ENCODE measurements at regions not wholly inside any gene's neighbourhood (a gene's known extent, or its start where the extent isn't known, plus 50 kb on each side); places are given as distances from the start of the nearest gene placed in this dataset.
"Not testable (repeated sequence)": the region's sequence is repeated elsewhere in the genome, so short reads cannot be mapped to it uniquely, and the experiment has no call there.

GRCh38 chr3:150285601-150286000, 122.5 kb upstream of the TSC22D2 start:
- DNase-seq: no peak
- Mint-ChIP-seq H3K4me3 (no peak overlapping the region), H3K36me3 (ENCODE audit: low read depth) (no peaks in the 10 kb centered on the region), H3K4me1 (no peaks in the 10 kb centered on the region), H3K9me3 (no peaks in the 10 kb centered on the region), H3K27ac (no peak overlapping the region), H3K27me3 (peaks cover 46% of the 10 kb centered on the region)
- POLR2A ChIA-PET: interaction anchor here (0.9 kb wide), 1 partner anchor 261 kb away, joined by 4 read pairs; the partner anchor contains the start of genes EIF2A and SERP1
- CTCF ChIA-PET: interaction anchor here (1.0 to 8.2 kb wide), 2 partner anchors 10 to 210 kb away, joined by 4 to 49 read pairs; no protein-coding TSS in a partner anchor

DNA sequence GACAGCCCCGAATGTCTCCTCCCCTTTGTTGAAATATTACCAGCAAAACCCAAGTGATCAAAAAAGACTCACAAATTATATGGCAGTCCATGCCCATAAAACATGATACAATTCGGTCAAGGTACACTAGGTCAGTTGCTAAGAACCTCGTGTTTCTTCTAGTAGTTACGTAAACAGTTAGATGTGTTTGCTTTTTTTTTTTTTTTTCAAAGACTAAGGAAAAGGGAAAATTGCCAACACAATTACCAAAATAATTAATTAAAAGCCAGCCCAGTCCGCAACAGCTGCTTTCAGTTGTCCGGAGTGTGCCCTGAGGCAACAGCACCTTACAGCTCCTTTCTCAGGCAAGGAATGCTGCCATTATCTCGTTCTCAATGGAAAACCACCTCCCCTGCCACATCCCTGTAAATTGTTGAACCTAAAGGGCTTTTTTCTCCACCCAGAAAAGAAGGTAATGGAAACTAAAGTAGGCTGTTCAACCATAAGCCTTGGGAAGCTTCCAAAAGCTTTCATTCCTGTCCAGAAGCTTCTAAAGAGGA, 129.2 kb upstream of the TSC22D2 start:
- no peak overlapping the region for H3K27ac Mint-ChIP-seq
- H3K27me3 Mint-ChIP-seq: peaks cover 33% of the 10 kb centered on the region
- no peaks in the 10 kb centered on the region for H3K4me1 Mint-ChIP-seq
- H3K4me3 Mint-ChIP-seq: no peak overlapping the region
- ChIA-PET CTCF (no interaction called here), POLR2A (no interaction called here)
- H3K9me3 Mint-ChIP-seq: no peaks in the 10 kb centered on the region
- H3K36me3 Mint-ChIP-seq (ENCODE audit: low read depth): no peaks in the 10 kb centered on the region
- DNase-seq: no peak

GRCh38 chr3:150278195-150278594, 129.9 kb upstream of the TSC22D2 start:
- Mint-ChIP-seq H3K27ac (no peak overlapping the region), H3K4me1 (no peaks in the 10 kb centered on the region), H3K27me3 (peaks cover 30% of the 10 kb centered on the region), H3K36me3 (ENCODE audit: low read depth) (no peaks in the 10 kb centered on the region), H3K4me3 (no peak overlapping the region), H3K9me3 (no peaks in the 10 kb centered on the region)
- CTCF ChIA-PET: no interaction called here
- POLR2A ChIA-PET: no interaction called here
- DNase-seq: no peak

DNA sequence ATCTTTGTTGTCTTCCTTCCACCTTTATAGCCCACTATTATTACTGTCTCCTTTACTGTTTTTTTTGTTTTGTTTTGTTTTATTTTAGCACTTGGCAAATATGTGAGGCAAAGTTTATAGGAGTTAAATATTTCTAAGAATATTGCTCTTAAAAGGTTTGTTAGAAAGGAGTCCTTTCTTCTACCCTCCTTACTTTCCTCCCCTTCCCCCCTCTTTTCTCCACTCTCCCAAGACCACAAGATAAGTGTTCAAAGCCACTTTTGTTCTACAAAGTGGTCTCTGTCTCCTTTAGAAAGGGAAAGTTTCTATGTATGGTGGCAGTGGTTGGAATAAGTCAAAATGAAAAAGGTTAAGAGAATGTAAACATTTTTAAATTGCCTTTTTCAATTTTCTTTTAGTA, 130.7 kb upstream of the TSC22D2 start:
- no peaks in the 10 kb centered on the region for H3K9me3 Mint-ChIP-seq
- no peaks in the 10 kb centered on the region for H3K36me3 Mint-ChIP-seq (ENCODE audit: low read depth)
- ChIA-PET POLR2A (no interaction called here), CTCF (no interaction called here)
- no peak overlapping the region for H3K4me3 Mint-ChIP-seq
- H3K27me3 Mint-ChIP-seq: peaks cover 26% of the 10 kb centered on the region
- no peak overlapping the region for H3K27ac Mint-ChIP-seq
- no peaks in the 10 kb centered on the region for H3K4me1 Mint-ChIP-seq
- no peak for DNase-seq

DNA sequence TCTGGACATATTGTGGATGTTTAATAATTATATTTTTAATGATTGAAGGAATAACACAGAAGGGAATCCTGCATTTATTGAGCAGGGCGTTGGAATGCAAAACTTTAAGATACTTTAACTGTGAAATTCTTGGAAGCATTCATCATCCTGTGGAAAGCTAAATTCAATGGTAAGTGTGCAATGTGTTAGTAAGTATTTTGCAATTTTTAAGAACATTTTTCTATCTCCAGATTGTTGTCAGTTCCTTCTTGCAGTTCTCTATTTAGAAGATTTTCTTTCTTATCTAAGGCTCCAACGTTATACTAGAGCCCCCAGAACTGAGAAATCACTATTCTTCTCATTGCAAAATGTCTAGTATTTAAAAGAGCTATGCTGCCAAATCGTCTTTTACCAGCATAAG, 132.2 kb upstream of the TSC22D2 start:
- H3K9me3 Mint-ChIP-seq: no peaks in the 10 kb centered on the region
- H3K36me3 Mint-ChIP-seq (ENCODE audit: low read depth): no peaks in the 10 kb centered on the region
- POLR2A ChIA-PET: no interaction called here
- H3K4me1 Mint-ChIP-seq: no peaks in the 10 kb centered on the region
- CTCF ChIA-PET: interaction anchor here (1.6 kb wide), 1 partner anchor 10 kb away, joined by 4 read pairs; no protein-coding TSS in a partner anchor
- no peak overlapping the region for H3K4me3 Mint-ChIP-seq
- no peak overlapping the region for H3K27ac Mint-ChIP-seq
- H3K27me3 Mint-ChIP-seq: peaks cover 16% of the 10 kb centered on the region
- no peak for DNase-seq

DNA sequence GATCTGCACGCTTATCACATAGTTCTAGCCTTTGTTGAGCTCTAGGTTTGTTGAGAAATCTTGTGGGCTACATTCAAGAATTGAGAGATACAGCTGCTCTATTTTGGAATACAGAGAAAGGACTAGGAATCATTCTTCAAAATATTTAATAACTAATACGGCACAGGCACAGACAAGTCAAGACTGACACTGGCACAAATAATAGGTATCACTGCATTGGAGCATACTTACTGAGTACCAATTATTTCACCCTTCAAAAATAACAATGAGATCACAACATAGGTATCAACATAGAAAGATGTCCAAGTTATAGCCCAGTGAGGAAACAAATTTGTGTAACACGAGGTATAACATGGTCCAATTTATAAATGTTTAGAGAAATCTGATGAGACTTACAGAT, 133.7 kb upstream of the TSC22D2 start:
- Mint-ChIP-seq H3K27ac (no peak overlapping the region), H3K4me1 (no peaks in the 10 kb centered on the region), H3K27me3 (peaks cover 16% of the 10 kb centered on the region), H3K4me3 (no peak overlapping the region), H3K9me3 (no peaks in the 10 kb centered on the region), H3K36me3 (ENCODE audit: low read depth) (no peaks in the 10 kb centered on the region)
- ChIA-PET POLR2A (no interaction called here), CTCF (interaction anchor here (0.9 kb wide), 1 partner anchor 23 kb away, joined by 3 read pairs; no protein-coding TSS in a partner anchor)
- no peak for DNase-seq

DNA sequence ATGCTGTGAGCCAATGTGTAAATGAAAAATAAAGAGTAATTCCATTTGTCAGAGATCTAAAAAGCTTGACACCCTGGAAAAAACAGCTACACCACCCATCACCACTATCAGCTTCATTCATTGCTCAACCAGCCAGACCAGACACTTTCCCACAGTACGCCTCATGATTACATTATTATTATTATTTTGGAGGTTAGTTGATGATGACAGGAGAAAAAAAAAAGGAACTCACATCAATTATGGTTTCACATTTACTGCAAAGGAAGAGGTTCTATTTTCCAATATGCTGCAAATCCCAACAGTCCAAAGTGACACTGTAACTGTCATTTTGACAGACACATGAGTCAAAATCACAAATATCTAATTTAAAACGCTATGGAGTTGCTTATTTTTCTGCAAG, 134.7 kb upstream of the TSC22D2 start:
- Mint-ChIP-seq H3K4me3 (no peak overlapping the region), H3K9me3 (no peaks in the 10 kb centered on the region), H3K36me3 (ENCODE audit: low read depth) (no peaks in the 10 kb centered on the region), H3K4me1 (no peaks in the 10 kb centered on the region), H3K27ac (no peak overlapping the region), H3K27me3 (peaks cover 14% of the 10 kb centered on the region)
- POLR2A ChIA-PET: no interaction called here
- no peak for DNase-seq
- CTCF ChIA-PET: no interaction called here

- Mint-ChIP-seq H3K9me3 (no peaks in the 10 kb centered on the region), H3K27me3 (peaks cover 12% of the 10 kb centered on the region)
Observed at GRCh38 chr3:150271591-150271960, 136.5 kb upstream of the TSC22D2 start.

DNA sequence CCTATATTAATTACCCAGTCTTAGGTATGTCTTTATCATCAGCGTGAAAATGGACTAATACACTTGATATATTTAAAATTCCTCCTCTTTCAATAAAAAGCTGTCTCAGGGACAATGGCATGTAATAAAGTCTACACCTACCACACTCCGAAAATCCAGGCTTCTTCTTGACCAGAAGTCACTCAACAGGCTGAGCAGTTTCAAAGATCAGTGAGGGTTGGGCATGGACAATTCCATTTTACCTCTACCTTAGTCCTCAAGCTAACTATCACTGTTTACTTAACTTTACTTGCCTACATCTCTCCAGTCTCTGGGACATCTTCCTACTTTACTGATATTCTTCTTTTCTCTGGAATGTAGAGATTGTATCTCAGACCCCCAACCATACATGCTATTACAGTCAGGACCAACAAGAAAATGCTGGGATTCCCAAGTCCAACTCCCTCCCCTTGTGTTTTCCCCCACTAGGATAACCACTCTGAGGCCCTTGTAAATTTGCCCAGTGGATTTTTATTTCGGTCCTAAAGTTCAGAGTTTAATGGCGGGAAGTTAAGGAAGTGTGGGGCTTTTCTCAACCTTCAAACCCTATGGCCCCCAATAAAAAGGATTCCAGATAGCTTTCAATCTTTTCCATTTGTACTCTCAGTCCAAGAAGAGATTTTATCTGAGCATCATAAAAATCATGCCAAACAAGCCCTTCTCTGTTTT, 137.1 kb upstream of the TSC22D2 start:
- DNase-seq: no peak
- H3K9me3 Mint-ChIP-seq: no peaks in the 10 kb centered on the region
- no peak overlapping the region for H3K4me3 Mint-ChIP-seq
- CTCF ChIA-PET: no interaction called here
- H3K27me3 Mint-ChIP-seq: peaks cover 12% of the 10 kb centered on the region
- H3K4me1 Mint-ChIP-seq: no peaks in the 10 kb centered on the region
- H3K27ac Mint-ChIP-seq: no peak overlapping the region
- POLR2A ChIA-PET: no interaction called here
- H3K36me3 Mint-ChIP-seq (ENCODE audit: low read depth): no peaks in the 10 kb centered on the region

More at GRCh38 chr3:150271591-150271960, 136.5 kb upstream of the TSC22D2 start:
- Mint-ChIP-seq H3K4me3 (no peak overlapping the region), H3K36me3 (ENCODE audit: low read depth) (no peaks in the 10 kb centered on the region), H3K27ac (no peak overlapping the region), H3K4me1 (no peaks in the 10 kb centered on the region)
- DNase-seq: no peak
- ChIA-PET POLR2A (no interaction called here), CTCF (no interaction called here)

DNA sequence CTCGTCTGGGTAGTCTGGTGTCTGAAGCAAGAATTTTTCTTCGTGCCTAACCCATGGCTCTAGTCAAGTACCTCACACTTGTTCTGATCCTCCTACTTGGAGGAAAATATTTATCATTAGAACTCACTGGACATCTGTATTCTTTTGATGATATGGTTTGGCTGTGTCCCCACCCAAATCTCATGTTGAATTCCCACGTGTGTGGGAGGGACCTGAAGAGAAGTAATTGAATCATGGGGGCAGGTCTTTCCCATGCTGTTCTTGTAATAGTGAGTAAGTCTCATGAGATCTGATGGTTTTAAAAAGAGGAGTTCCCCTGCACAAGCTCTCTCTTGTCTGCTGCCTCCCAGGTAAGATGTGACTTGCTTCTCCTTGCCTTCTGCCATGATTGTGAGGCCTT, 137.7 kb upstream of the TSC22D2 start:
- CTCF ChIA-PET; H3K27ac Mint-ChIP-seq; H3K27me3 Mint-ChIP-seq; H3K4me1 Mint-ChIP-seq; H3K9me3 Mint-ChIP-seq; DNase-seq; POLR2A ChIA-PET; H3K4me3 Mint-ChIP-seq; H3K36me3 Mint-ChIP-seq (ENCODE audit: low read depth): not testable (repeated sequence)

DNA sequence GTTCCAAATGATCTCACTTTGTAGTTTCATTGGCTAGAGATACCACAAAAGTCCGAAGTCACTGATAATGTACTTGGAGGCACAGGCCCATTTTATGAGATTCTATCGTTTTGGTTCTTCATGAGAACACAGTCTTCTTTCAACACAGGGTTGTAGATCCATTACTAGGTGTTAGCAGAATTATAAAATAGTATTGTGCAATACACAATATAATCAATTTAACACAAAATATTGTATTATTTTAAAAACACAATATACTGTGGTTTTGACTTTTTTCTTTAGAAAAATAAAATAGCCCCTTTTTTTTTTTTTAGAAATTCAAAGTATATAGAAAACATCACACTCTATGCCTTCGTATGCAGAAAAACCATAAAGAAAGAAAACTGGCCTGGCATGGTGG, 138.6 kb upstream of the TSC22D2 start:
- H3K27ac Mint-ChIP-seq: no peak overlapping the region
- no peak overlapping the region for H3K4me3 Mint-ChIP-seq
- DNase-seq: no peak
- peaks cover 11% of the 10 kb centered on the region for H3K27me3 Mint-ChIP-seq
- H3K4me1 Mint-ChIP-seq: no peaks in the 10 kb centered on the region
- CTCF ChIA-PET: no interaction called here
- no peaks in the 10 kb centered on the region for H3K9me3 Mint-ChIP-seq
- H3K36me3 Mint-ChIP-seq (ENCODE audit: low read depth): no peaks in the 10 kb centered on the region
- POLR2A ChIA-PET: no interaction called here

GRCh38 chr3:150268426-150269391, 139.4 kb upstream of the TSC22D2 start:
- Mint-ChIP-seq H3K4me1 (no peaks in the 10 kb centered on the region), H3K36me3 (ENCODE audit: low read depth) (no peaks in the 10 kb centered on the region), H3K27me3 (peaks cover 11% of the 10 kb centered on the region), H3K27ac (no peak overlapping the region), H3K9me3 (no peaks in the 10 kb centered on the region), H3K4me3 (no peak overlapping the region)
- CTCF ChIA-PET: no interaction called here
- DNase-seq: no peak
- POLR2A ChIA-PET: interaction anchor here (0.5 kb wide), 1 partner anchor 213 kb away, joined by 3 read pairs; no protein-coding TSS in a partner anchor

DNA sequence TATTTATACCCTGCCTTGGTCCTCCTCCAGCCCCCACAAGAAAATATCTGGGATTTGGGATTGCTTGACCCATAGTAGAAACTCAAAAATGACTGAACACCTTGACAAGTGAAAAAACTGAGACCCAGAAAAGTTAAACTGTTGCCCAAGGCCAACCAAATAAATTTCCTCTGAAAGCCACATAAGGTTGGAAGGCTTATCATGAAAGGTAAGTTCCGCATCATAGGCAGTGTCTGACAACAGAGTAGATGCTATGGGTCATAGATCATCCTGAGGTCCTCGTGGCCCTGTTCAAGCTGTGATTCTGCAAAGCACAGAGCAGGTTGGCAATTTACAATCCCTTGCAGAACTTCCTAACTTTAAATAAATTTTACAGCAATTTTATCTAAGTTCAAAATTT, 140.8 kb upstream of the TSC22D2 start:
- POLR2A ChIA-PET: no interaction called here

More for the DNA sequence above, 140.8 kb upstream of the TSC22D2 start:
- Mint-ChIP-seq H3K4me1 (no peaks in the 10 kb centered on the region), H3K27ac (no peak overlapping the region), H3K9me3 (no peaks in the 10 kb centered on the region), H3K36me3 (ENCODE audit: low read depth) (no peaks in the 10 kb centered on the region), H3K27me3 (peaks cover 9% of the 10 kb centered on the region), H3K4me3 (no peak overlapping the region)
- no peak for DNase-seq
- CTCF ChIA-PET: no interaction called here
